Central memory CD8-positive, alpha-beta T cell (primary cell): ENCODE measurements at regions not wholly inside any gene's neighbourhood (a gene's known extent, or its start where the extent isn't known, plus 50 kb on each side); places are given as distances from the start of the nearest gene placed in this dataset.
"Not testable (repeated sequence)": the region's sequence is repeated elsewhere in the genome, so short reads cannot be mapped to it uniquely, and the experiment has no call there.

ENCODE experiments used
- ATAC-seq: fragments of 150-1000 bp; cut with Tn5 transposase; replicated peaks from 2 replicates; pipeline ENCODE4 v1.10.0; 2022; ENCODE audit warnings: mild to moderate bottlenecking, moderate FRiP score, moderate number of reproducible peaks; ENCODE audit not compliant: poor library complexity, severe bottlenecking; ENCODE audit errors: extremely low read depth
- DNase-seq, 2 donors: peaks; one replicate each; pipeline ENCODE4 v3.0.0; 2021; ENCODE audit warnings: low spot score in 2 of 2
- H3K27ac Mint-ChIP-seq: one replicate; pipeline ENCODE4 v1.8.0; 2022; ENCODE audit warnings: low read depth, mild to moderate bottlenecking, moderate library complexity, mixed read lengths
- H3K27me3 Mint-ChIP-seq: one replicate; pipeline ENCODE4 v1.8.0; 2022; ENCODE audit warnings: mixed read lengths
- H3K36me3 Mint-ChIP-seq: one replicate; pipeline ENCODE4 v1.8.0; 2022; ENCODE audit warnings: mild to moderate bottlenecking, moderate library complexity, mixed read lengths; ENCODE audit not compliant: insufficient read depth
- H3K4me1 Mint-ChIP-seq: one replicate; pipeline ENCODE4 v1.8.0; 2022; ENCODE audit warnings: mixed read lengths
- H3K4me3 Mint-ChIP-seq: one replicate; pipeline ENCODE4 v1.8.0; 2022; ENCODE audit warnings: mild to moderate bottlenecking, moderate library complexity, mixed read lengths
- H3K9me3 Mint-ChIP-seq: one replicate; pipeline ENCODE4 v1.8.0; 2022; ENCODE audit warnings: mixed read lengths

GRCh38 chr18:73352546-73352945 is 484.8 kb upstream of the NETO1 start:
- no peaks in the 10 kb centered on the region for H3K4me1 Mint-ChIP-seq
- H3K27me3 Mint-ChIP-seq: no peaks in the 10 kb centered on the region
- H3K36me3 Mint-ChIP-seq: no peaks in the 10 kb centered on the region
- DNase-seq (no peak), ATAC-seq (no peak)
- no peak overlapping the region for H3K4me3 Mint-ChIP-seq
- peaks cover 17% of the 10 kb centered on the region for H3K9me3 Mint-ChIP-seq
- H3K27ac Mint-ChIP-seq: no peak overlapping the region

GRCh38 chr18:73340135-73340977 is 472.6 kb upstream of the NETO1 start:
- peaks cover 21% of the 10 kb centered on the region for H3K9me3 Mint-ChIP-seq
- ATAC-seq: no peak

GRCh38 chr18:73331212-73331772 is 463.5 kb upstream of the NETO1 start:
- Mint-ChIP-seq H3K27me3 (no peaks in the 10 kb centered on the region), H3K4me1 (no peaks in the 10 kb centered on the region), H3K9me3 (peaks cover 18% of the 10 kb centered on the region), H3K36me3 (no peaks in the 10 kb centered on the region), H3K4me3 (no peak overlapping the region), H3K27ac (no peak overlapping the region)
- no peak for DNase-seq
- no peak for ATAC-seq

More at GRCh38 chr18:73340135-73340977, 472.6 kb upstream of the NETO1 start:
- no peaks in the 10 kb centered on the region for H3K27me3 Mint-ChIP-seq
- no peak for DNase-seq
- no peak overlapping the region for H3K27ac Mint-ChIP-seq
- H3K4me3 Mint-ChIP-seq: no peak overlapping the region
- no peaks in the 10 kb centered on the region for H3K36me3 Mint-ChIP-seq
- no peaks in the 10 kb centered on the region for H3K4me1 Mint-ChIP-seq

- H3K36me3 Mint-ChIP-seq, H3K27me3 Mint-ChIP-seq, H3K27ac Mint-ChIP-seq, H3K4me3 Mint-ChIP-seq, ATAC-seq, H3K4me1 Mint-ChIP-seq, DNase-seq: not testable (repeated sequence)
- H3K9me3 Mint-ChIP-seq: peaks cover 18% of the 10 kb centered on the region
Measured at GRCh38 chr18:73330106-73330505, 462.3 kb upstream of the NETO1 start.

GRCh38 chr18:73324187-73324831 is 456.5 kb upstream of the NETO1 start:
- H3K36me3 Mint-ChIP-seq, DNase-seq: not testable (repeated sequence)

GRCh38 chr18:73318739-73319479 is 451.1 kb upstream of the NETO1 start:
- Mint-ChIP-seq H3K27me3 (no peaks in the 10 kb centered on the region), H3K4me1 (no peaks in the 10 kb centered on the region), H3K9me3 (peaks cover 21% of the 10 kb centered on the region), H3K4me3 (no peak overlapping the region), H3K36me3 (no peaks in the 10 kb centered on the region), H3K27ac (no peak overlapping the region)
- ATAC-seq: no peak
- no peak for DNase-seq

More at GRCh38 chr18:73324187-73324831, 456.5 kb upstream of the NETO1 start:
- H3K27ac Mint-ChIP-seq, H3K4me1 Mint-ChIP-seq, H3K27me3 Mint-ChIP-seq, ATAC-seq, H3K4me3 Mint-ChIP-seq: not testable (repeated sequence)
- H3K9me3 Mint-ChIP-seq: peaks cover 21% of the 10 kb centered on the region

GRCh38 chr18:73316513-73316912 is 448.7 kb upstream of the NETO1 start:
- DNase-seq (no peak), ATAC-seq (no peak)
- H3K27me3 Mint-ChIP-seq: no peaks in the 10 kb centered on the region
- H3K9me3 Mint-ChIP-seq: peaks cover 15% of the 10 kb centered on the region
- H3K27ac Mint-ChIP-seq: no peak overlapping the region
- no peaks in the 10 kb centered on the region for H3K4me1 Mint-ChIP-seq
- H3K4me3 Mint-ChIP-seq: no peak overlapping the region
- no peaks in the 10 kb centered on the region for H3K36me3 Mint-ChIP-seq

GRCh38 chr18:73315381-73315780 is 447.6 kb upstream of the NETO1 start:
- H3K27me3 Mint-ChIP-seq: no peaks in the 10 kb centered on the region
- ATAC-seq (no peak), DNase-seq (no peak)
- H3K27ac Mint-ChIP-seq: no peak overlapping the region
- no peak overlapping the region for H3K4me3 Mint-ChIP-seq
- H3K4me1 Mint-ChIP-seq: no peaks in the 10 kb centered on the region
- H3K9me3 Mint-ChIP-seq: peaks cover 21% of the 10 kb centered on the region
- no peaks in the 10 kb centered on the region for H3K36me3 Mint-ChIP-seq

- peaks cover 17% of the 10 kb centered on the region for H3K9me3 Mint-ChIP-seq
- no peak overlapping the region for H3K27ac Mint-ChIP-seq
- DNase-seq: no peak
- H3K27me3 Mint-ChIP-seq: no peaks in the 10 kb centered on the region
- no peak for ATAC-seq
- H3K36me3 Mint-ChIP-seq: no peaks in the 10 kb centered on the region
- no peak overlapping the region for H3K4me3 Mint-ChIP-seq
- H3K4me1 Mint-ChIP-seq: no peaks in the 10 kb centered on the region
Measured at GRCh38 chr18:73313476-73313875, 445.7 kb upstream of the NETO1 start.

- no peak overlapping the region for H3K4me3 Mint-ChIP-seq
- DNase-seq (no peak), ATAC-seq (no peak)
- no peak overlapping the region for H3K27ac Mint-ChIP-seq
- H3K4me1 Mint-ChIP-seq: no peaks in the 10 kb centered on the region
- H3K27me3 Mint-ChIP-seq: no peaks in the 10 kb centered on the region
- H3K36me3 Mint-ChIP-seq: peaks cover 1% of the 10 kb centered on the region
- H3K9me3 Mint-ChIP-seq: peaks cover 20% of the 10 kb centered on the region
Measured at GRCh38 chr18:73296686-73297085, 428.9 kb upstream of the NETO1 start.

GRCh38 chr18:73292156-73292555 is 424.4 kb upstream of the NETO1 start:
- ATAC-seq (no peak), DNase-seq (no peak)
- H3K36me3 Mint-ChIP-seq: peaks cover 1% of the 10 kb centered on the region
- H3K9me3 Mint-ChIP-seq: peaks cover 25% of the 10 kb centered on the region
- no peaks in the 10 kb centered on the region for H3K4me1 Mint-ChIP-seq
- H3K4me3 Mint-ChIP-seq: no peak overlapping the region
- no peak overlapping the region for H3K27ac Mint-ChIP-seq
- H3K27me3 Mint-ChIP-seq: no peaks in the 10 kb centered on the region

- ATAC-seq (no peak), DNase-seq (no peak)
- Mint-ChIP-seq H3K27me3 (no peaks in the 10 kb centered on the region), H3K36me3 (peaks cover 4% of the 10 kb centered on the region), H3K4me1 (no peaks in the 10 kb centered on the region), H3K27ac (no peak overlapping the region), H3K4me3 (no peak overlapping the region), H3K9me3 (peaks cover 15% of the 10 kb centered on the region)
Measured at GRCh38 chr18:73288813-73289212, 421.0 kb upstream of the NETO1 start.
